ENCODE measurements at regions not wholly inside any gene's neighbourhood (a gene's known extent, or its start where the extent isn't known, plus 50 kb on each side); places are given as distances from the start of the nearest gene placed in this dataset.

DNA sequence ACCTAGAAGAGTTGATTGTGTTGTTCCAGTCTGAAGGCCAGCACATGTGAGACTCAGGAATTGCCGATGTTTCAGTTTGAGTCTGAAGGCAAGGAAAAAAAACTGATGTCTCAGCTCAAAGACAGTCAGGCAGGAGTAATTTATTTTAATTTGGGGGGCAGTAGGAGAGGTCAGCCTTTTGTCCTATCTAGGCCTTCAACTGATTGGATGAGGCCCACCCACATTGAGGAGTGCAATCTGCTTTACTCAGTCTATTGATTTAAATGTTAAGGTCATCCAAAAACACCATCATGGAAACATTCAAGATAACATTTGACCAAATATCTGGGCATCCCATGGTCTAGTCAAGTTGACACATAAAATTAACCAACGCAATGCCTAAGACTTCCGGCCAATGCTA lies 288.9 kb downstream of the CDK5RAP2 start:
- DNase-seq, result no peak

DNA sequence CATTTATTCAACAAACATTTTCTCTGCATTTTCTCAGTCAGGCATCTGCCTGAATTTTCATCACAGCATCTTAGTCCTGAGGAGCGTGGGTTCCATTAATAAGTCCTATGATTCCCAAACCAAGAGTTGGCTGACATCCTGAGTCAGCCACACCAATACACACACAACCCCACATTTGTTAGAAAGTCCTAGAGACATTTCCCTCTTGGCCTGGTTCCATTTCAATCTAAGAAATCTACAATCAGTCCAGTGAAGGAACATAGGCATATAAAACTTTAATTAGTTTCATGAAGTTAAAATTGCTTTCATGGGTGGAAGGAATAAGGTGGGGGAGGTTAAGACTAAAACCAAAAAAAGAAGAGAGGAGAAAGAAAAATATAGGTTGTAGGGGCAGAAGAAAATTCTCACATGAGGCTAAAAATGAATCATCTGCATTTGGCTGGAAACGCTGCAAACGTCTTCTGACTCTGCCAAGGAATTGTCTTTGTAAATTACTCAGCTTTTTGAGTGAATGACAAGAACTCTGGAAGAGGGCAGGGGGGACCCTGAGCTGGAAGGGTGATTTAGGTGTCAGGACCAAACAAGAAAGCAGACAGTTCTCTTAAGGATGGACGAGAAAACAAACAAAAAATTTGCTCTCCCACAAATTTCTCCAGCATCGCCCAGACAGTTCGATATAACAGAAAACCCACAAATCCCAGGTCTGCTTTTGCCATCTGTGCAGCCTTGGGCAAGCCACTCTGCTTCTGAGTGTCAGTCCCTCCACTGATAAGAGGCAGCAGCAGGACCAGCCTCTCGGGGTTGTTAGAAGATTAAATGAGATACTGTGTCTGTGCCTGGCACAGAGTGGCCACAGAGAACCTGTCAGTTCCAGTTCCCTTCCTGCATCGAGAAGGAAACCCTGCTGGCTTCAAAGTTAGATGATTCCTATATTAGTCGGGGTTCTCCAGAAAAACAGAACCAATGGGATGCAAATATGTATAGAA lies 289.7 kb downstream of the CDK5RAP2 start:
- no peak for DNase-seq

DNA sequence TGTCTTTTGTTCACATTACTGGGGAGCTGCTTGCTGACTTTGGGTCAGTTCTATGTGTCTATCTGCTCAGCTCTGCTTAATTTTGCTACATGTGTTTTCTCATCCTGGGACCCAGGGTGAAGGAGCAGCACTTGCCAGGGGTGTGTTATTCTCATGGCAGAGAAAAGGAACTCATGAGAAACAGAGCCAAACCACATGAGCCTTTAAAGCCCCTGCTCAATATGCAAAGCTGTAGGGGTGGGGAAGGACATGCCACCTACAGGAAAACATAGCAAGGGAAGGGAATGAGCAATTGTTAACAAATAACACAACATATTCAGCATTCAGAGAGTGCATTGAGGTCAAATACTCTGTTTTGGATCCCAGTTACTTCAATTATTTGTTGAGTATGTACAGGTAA lies 290.9 kb downstream of the CDK5RAP2 start:
- DNase-seq, result no peak

DNA sequence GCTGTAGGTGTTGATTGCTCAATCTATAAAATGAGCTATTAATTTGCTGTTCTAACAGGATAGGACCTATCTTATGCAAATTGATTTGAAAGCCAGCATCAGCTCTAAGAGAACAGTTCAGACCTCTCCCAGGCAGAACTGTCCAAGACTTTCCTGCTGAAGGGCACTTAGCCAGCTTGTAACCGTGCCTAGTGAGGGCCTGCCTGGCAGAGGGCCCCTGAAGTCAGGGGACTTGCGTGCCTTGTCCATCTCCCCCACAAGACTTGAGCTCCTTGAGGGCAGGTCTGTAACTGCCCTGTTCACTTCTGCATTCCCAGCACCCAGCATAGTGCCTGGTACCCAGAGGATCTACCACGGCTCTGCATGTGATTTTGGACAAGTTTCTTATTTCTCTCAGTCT lies 293.4 kb downstream of the CDK5RAP2 start:
- no peak for DNase-seq

DNA sequence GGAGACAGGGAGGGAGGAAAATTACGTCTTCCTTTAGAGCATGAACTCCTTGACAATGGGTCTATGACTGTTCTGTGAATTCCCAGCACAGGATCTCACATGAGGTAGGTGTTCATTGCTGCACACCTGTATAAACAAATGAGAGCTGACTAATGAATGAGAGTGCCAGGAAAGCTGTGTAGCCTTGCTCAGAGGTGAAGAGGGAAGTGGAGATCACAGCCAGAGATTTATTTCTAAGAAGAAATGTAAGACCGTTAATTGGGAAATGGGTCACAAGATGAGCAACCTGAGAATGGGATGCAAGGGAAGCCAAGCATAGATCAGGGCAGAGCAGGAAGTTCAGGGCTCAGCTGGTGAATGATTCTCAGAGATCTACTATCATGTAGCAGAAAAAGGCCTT lies 295.1 kb downstream of the CDK5RAP2 start:
- DNase-seq, result no peak

DNA sequence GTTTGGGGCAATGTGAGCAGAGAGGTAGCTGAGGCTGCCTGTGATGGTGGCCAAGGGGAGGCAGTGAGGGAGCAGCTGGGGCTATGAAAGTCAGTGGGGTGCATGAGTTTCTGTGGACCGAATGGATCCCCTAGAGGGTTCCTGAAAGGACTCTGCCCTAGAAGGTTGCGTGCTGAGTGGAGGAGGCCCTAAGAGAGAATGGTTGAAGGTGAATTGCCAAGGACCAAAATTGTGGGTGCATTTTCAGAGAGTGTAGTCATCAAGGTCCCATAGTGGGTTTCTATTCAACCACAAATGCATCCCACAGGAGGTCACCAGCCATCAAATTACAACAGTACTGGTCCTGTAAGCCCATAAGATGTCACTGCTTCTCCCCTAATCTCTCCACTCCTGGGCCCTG lies 298.3 kb downstream of the CDK5RAP2 start:
- no peak for DNase-seq

DNA sequence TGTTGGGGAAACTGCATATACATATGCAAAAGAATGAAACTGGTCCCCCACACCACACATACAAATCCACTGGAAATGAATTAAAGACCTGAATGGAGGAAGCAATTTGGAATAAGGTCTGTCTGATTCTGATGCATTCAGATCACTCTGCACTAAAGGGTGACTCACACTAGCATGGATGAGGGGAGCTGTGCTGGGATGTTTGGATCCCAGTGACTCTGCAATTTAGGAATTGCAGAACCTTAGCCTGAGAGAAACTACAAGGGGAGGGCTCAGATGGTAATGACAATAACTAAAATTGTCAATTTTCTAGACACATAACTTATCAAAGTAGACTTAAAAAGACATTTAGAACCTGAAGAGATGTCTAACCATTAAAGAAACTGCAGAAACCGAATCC lies 312.0 kb downstream of the CDK5RAP2 start:
- no peak for DNase-seq

DNA sequence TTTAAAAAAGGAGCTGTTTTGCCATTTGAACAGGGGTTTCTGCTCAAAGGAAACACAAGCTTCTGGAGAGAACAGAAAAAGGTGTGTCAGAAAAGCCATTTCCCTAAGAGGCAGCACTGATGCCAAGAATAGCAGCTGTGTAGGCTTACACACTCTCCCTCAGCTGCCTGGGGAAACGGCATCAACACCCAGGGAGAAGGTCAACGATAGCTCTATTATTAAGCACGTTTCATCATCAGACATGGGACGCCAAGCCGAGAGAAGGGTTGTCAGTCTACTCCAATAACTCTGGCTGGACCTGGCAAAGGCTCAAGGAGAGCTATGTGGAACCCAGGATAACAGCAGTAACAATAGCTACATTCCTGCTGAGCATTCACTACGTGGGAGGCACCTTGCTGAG lies 314.2 kb downstream of the CDK5RAP2 start:
- peak; percentile 27 for DNase-seq

DNA sequence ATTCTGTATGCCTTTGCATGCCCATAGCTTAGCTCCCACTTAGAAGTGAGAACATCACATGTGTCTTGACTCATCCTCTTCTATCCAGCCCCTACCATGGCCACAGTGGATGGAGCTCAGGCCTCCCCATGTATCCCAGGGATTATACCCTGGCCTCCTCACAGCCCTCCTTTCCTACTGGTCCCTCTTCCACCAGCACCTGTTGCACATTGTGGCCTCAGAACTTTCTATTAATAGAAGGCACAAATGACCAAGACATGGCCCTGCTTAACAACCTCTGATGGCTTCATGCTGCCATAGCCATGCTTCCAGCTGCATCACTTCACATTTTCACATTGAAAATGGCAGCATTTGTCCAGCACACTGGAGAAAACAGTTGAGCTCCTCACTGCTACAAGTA lies 315.4 kb downstream of the CDK5RAP2 start:
- DNase-seq, result no peak

DNA sequence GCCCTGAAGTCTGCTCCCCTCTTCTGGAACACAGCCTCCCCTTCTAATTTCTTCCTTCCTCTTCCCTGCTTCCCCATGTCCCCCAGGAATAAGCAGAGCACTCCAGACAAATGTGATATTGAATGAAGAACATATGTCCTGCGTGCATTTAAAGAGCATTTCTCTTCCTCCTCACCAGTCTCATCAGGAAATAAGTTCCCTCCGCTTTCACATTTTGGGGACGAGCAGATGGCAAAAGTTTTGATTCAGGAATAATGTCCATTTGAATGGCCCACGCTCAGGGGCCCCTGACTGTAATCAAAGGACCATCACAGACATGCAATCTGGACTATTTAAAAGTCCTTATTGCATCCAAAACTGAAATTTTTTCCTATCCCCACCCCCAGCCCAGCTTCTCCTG lies 316.1 kb downstream of the CDK5RAP2 start:
- no peak for DNase-seq

DNA sequence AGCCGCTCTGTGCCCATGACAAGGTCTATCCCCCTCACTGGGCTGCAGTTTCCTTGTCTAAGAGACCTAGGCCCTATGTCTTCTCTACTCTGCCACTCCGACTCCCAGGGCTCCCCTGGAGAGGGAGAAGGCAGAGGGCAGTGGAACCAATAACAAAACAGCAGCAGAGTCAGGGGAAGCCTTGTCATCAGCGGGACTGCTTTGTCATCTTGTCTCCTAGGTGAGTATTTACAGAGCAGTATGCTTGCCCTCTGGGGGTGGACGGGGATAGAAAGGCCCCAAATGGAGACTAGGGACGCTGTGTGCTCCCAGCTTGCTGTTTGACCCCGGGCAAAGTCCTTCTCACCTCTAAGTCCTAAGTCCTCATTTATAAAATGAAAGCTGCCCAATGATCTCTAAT lies 318.5 kb downstream of the CDK5RAP2 start:
- DNase-seq, result no peak

DNA sequence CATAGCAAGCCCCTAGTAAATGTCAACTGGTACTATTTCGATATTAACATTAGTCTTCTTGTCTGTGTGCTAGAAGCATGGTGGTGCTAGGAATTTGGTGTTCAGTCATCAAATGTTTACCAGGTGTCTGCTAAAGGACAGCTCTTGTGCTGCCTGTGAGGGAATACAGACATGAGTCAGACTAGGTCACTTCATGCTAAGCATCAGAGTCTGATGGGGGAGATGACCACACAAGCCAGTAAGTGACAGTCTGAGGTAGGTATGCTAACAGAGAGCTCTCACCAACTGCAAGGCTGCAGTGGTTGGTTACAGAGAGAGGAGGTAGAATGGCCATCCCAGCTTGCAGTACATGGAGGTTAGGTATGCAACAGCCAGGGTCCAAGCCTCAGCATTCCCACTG lies 320.9 kb downstream of the CDK5RAP2 start:
- no peak for DNase-seq

DNA sequence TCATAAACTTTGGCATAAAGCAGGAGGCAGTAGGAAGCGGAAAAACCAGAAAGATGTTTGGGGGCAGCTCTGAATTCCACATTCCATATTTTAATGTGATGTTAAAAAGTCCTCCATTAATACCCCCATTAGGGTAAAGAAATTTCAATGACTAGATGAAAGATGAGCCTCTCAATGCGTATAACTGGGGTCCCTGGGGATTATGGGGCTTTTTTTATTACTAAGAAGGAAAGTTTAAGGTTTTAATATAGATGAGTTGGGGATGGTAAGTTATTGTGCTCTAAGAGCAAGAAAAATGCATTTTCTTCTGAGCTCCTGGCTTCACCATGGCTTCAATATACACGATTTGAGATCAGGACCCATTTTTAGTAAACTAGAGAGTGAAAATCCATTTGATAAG lies 321.9 kb downstream of the CDK5RAP2 start:
- DNase-seq, result no peak

DNA sequence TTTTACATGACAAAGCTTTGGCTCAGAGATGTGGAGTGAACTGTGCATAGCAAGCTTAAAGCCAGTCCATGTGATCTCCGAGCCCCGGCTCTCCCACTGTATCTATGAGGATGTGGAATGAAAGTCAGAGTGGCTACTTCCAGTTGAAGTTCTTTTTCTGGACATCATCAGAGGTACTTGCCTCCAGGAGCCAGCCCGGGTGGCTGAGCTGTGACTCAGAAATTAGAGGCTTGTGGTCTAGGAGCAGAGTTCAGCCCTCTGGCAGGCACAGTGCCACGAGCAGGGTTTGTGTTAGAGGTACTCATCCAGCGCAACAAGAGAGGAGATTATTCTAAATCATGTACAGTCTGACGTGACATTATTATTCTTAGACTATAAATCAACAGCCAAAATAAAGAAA lies 322.5 kb downstream of the CDK5RAP2 start:
- DNase-seq, result peak; percentile 76

DNA sequence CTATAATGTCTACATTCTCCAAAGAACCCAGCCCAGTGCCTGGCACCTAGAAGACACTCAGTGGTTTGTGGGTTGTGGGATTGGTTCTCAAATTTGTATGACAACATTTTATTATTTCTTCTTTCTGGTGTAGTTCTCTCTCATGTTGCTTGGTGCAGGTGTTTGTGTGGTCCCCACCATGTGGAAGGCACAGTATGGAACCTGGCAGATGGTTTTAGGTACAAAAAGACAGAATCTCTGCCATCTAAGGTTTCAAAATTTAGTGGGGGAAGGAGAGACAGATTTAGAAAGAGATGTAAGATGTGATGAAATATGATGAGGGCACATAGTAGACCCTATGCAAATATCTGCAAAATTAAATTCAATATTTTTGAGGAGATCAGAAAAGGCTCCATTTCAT lies 323.8 kb downstream of the CDK5RAP2 start:
- no peak for DNase-seq

DNA sequence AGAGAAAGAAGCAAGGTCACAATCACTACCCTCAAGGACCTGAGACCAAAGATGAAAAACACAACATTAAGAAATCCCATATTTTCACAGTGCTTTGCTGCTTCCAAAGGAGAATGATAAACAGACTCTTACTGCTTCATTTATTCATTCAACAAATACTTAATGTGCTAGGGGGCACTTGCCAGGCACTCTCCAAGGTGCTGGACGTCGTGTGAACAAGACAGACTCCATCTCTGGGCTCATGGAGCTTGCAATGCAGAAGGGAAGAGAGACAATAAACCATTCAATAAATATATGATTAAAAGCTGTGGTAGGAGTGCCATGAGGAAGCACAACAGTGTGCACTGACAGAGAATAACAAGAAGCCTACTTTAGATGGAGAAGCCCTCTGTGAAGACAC lies 327.7 kb downstream of the CDK5RAP2 start:
- no peak for DNase-seq

DNA sequence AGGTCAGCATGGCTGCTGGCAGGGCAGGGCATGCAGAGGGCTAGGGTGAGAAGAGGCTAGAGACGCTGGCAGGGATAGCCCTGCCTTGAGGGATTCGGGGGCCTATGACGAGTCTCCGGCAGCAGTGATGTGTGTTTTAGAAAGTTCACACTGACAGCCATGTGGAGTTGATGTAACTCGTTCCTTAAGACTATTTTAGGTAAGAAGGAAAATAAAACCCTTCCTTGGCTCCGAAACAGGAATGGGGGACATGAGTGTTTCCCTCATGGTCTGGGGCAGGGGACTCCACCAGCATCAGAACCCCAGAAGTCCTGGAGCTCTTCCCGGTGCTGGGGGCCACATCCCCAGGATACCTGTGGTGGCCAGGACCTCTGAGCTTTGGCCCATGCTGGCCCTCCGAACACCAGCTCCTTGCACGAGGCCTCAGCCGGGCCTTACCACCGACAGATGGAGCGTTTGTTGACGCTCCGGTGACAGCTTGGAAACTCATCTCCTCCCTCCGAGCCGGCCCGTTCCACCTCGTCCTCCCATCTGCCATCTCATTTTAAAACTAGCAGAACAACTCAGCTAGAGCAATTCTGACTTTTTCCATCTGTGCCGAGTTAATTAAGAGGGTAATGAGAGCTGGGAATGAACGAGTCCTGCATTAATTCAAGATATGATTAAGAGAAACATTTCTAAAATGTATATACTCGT lies 337.7 kb downstream of the CDK5RAP2 start:
- no peak for DNase-seq

DNA sequence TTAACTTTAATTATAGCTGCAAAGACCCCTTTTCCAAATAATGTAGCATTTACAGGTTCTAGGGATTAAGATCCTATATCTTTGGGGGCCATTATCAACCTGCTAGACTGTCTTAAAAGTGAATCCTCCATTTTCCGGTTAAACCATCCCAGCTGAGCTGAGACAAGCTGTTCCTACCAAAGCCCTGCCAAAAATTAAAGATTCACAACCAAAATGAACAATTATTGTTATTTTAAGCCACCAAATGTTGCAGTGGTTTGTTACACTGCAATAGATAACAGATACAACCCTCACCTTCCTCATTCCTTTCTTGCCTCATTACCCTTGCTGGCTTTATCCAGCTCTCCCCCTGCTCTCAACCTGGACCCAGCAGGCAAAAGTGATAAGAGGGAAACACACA lies 343.4 kb downstream of the CDK5RAP2 start:
- no peak for DNase-seq

DNA sequence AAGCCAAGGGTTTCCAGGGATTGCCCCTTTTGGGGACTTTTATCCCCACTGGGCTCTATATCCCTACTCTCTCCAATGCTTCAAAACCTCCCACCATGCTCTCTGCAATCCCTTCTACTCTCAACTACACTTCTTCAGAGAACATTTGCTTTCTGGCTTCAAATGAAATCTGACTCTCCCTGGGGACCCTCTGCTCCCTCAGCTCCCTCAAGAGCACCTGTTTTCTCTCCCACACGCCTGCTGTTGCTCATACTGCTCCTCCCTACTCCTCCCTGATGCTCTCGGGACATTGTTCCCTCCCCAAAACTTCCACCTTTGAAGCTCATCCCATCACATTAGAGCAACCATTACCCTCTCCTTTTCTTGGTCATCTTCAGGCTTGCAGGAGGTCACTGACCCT lies 344.9 kb downstream of the CDK5RAP2 start:
- no peak for DNase-seq

DNA sequence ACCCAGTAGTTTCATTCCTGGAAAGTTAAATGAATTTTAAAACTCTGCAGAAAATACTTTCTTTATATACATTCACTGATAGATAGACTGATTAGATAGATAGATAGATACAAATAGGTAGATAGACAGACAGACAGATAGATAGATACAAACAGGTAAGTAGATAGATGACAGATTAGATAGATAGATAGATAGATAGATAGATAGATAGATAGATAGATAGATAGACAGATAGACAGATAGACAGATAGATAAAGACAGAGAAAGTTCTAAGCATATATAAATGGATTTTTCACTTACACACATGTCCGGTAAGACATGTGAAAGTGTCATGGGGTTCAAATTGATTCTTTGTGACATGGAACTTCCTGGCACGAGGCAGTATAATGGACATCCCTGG lies 349.7 kb downstream of the CDK5RAP2 start:
- no peak for DNase-seq

DNA sequence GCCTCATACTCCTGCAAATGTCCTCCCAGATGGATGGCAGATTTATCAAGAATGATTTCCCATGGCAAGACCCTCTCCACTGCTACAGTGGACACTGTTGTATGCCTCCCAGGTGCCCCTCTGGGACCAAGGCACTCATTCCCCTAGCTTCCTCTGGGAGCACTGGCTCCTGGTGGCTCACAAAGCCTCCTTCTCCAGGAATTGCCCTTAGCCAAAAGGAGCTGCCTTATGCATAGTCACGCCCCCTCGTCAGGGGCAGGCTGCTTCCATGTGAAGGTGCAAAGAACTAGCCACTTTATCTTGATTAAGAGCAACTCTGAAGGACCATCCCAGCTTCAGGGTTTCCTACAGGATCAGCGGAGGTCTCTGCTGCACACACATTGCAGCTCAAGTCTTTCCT lies 358.1 kb downstream of the CDK5RAP2 start:
- no peak for DNase-seq

DNA sequence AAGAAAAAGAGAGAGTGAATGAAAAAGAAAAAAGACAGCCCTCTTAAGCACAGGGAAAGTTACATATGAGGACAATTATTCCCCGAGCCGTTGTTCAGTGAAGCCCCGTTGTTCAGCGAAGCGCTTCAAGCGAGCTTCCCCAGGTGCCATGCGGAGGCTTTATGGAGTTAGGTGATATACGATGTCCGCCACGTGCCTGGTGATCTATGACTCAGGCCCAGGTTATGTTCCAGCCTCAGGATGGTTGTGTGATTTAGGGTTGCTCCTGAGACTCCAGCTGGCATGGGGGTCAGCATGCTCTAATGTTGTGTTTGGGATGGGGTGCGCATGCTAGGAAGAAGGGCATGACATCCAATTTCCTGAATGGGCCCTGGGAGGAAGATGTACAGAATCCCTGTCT lies 365.6 kb downstream of the CDK5RAP2 start:
- DNase-seq, result no peak

DNA sequence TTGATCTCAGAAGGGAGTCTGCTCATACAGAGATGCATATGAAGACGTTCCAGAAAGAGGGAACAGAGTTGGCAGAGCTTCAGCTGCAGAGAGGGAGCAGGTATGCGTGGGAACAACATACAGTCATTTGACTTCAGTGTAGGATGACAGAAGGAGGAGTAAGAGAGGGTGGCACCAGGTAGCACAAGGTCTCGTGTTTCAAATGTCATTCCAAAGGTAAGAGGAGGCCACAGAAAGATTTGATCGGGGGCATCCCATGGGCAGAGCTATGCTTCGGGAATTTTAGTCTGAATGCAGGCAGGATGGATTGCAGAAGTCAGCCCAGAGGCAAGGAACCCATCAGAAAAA lies 367.1 kb downstream of the CDK5RAP2 start:
- no peak for DNase-seq

DNA sequence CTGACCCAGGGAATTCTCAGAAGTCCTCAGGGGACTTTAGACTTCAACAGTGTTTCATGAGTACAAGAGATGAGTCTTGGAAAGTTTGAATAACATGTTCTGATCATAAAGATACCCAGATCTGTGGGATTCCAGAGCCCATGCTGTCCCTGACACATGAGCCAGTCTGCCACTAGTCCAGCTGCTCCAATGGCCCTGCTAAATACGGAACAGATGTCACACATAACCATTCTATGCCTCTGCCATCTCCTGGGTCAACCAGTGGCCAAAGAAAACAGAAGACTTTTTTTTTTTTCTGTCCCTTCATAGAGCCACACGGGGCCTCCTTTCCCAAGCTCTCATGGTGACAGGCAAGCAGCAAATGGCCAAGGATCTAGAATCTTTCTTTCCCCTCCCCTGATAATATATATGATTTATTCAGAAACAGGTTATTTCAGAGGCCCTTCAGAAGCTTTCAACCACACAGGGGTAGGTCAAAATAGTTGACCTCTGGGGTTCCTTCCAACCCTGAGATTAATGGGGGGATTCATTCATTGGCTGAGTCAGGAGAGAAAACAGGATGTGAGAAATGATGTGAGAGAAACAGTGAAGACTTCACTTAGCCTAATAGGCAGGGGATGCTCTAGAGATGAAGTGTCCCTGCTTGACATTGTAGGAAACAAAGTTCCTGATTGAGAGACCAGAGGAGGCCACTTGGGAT lies 367.7 kb downstream of the CDK5RAP2 start:
- no peak for DNase-seq

Measured in NCI-H1417 treated with DMSO at 0.1 percent for 48 hours (cell line).